Neural crest cell (in vitro differentiated cells): ENCODE measurements at regions not wholly inside any gene's neighbourhood (a gene's known extent, or its start where the extent isn't known, plus 50 kb on each side); places are given as distances from the start of the nearest gene placed in this dataset.

ENCODE experiments used
- DNase-seq: peaks from one replicate; pipeline ENCODE4 v3.0.0; 2021; ENCODE audit warnings: low read depth, mixed read lengths, low spot score
- H3K27ac Mint-ChIP-seq: one replicate; pipeline ENCODE4 v1.8.0; 2021; ENCODE audit warnings: mild to moderate bottlenecking, mixed read lengths; ENCODE audit not compliant: unreplicated experiment
- H3K27me3 Mint-ChIP-seq: 2 replicates; pipeline ENCODE4 v1.8.0; 2021; ENCODE audit warnings: low read depth, mild to moderate bottlenecking, mixed read lengths
- H3K36me3 Mint-ChIP-seq: 2 replicates; pipeline ENCODE4 v1.8.0; 2021; ENCODE audit warnings: low read depth, mild to moderate bottlenecking, mixed read lengths
- H3K4me1 Mint-ChIP-seq: 2 replicates; pipeline ENCODE4 v1.8.0; 2021; ENCODE audit warnings: mixed read lengths
- H3K4me3 Mint-ChIP-seq: one replicate; pipeline ENCODE4 v1.8.0; 2021; ENCODE audit warnings: mild to moderate bottlenecking, mixed read lengths
- H3K9me3 Mint-ChIP-seq: 2 replicates; pipeline ENCODE4 v1.8.0; 2021; ENCODE audit warnings: mixed read lengths
- TF ChIP-seq, protein P1 (sequence below): fragments of 200-600 bp; sonication (generic); conservative IDR thresholded peaks from 2 replicates; pipeline ENCODE4 v1.5.0; 2021; ENCODE audit warnings: antibody characterized with exemption, mild to moderate bottlenecking

DNA sequence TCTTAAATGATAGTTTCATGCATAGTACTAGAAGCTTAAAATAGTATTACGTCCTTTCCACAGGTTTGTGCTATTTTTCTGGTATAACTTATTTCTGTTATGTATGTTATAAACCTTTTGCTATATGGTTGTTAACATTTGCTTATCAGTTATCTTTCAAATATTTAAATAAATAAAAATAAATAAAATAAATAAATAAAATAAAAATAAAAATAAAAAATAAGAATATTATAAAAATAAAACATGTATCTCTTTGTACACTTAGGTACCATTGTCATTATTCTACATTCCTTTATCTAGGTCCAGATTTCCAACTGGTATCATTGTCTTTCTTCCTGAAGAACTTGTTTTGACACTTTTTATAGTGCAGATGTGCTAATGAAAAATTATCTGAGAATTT is 1310.4 kb upstream of the SLC10A2 start:
- DNase-seq = no peak
- no peaks in the 10 kb centered on the region for H3K4me1 Mint-ChIP-seq
- H3K27ac Mint-ChIP-seq = no peak overlapping the region
- H3K27me3 Mint-ChIP-seq = no peaks in the 10 kb centered on the region
- no peak overlapping the region for H3K4me3 Mint-ChIP-seq
- H3K36me3 Mint-ChIP-seq = peaks cover 5% of the 10 kb centered on the region
- TF ChIP-seq, protein P1, sequence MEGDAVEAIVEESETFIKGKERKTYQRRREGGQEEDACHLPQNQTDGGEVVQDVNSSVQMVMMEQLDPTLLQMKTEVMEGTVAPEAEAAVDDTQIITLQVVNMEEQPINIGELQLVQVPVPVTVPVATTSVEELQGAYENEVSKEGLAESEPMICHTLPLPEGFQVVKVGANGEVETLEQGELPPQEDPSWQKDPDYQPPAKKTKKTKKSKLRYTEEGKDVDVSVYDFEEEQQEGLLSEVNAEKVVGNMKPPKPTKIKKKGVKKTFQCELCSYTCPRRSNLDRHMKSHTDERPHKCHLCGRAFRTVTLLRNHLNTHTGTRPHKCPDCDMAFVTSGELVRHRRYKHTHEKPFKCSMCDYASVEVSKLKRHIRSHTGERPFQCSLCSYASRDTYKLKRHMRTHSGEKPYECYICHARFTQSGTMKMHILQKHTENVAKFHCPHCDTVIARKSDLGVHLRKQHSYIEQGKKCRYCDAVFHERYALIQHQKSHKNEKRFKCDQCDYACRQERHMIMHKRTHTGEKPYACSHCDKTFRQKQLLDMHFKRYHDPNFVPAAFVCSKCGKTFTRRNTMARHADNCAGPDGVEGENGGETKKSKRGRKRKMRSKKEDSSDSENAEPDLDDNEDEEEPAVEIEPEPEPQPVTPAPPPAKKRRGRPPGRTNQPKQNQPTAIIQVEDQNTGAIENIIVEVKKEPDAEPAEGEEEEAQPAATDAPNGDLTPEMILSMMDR = no peak
- peaks cover 3% of the 10 kb centered on the region for H3K9me3 Mint-ChIP-seq

DNA sequence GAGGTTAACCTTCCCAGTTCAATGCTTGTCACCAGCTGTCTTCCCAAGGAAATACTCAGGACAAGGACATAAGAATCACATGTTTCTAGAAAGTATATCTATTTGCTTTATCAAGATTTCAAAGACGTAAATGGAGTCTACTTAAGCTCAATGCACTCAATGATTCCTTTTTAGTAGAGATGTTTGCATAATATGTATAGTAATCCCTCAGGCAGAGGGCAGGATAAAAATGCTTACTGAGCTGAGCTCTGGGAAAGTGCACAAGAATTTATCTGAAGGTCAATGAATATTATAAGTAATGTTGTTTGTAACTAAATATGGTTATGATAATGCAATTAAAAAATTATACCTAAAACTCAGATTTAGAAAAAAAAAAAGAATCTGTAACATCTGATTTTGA is 1309.4 kb upstream of the SLC10A2 start:
- TF ChIP-seq, protein P1 = no peak
- DNase-seq = no peak
- Mint-ChIP-seq H3K36me3 (peaks cover 5% of the 10 kb centered on the region), H3K9me3 (peaks cover 3% of the 10 kb centered on the region), H3K27me3 (no peaks in the 10 kb centered on the region), H3K4me3 (no peak overlapping the region), H3K27ac (no peak overlapping the region), H3K4me1 (no peaks in the 10 kb centered on the region)

GRCh38 chr13:104372095-104372655 is 1306.0 kb upstream of the SLC10A2 start:
- Mint-ChIP-seq H3K4me1 (no peaks in the 10 kb centered on the region), H3K9me3 (no peaks in the 10 kb centered on the region), H3K36me3 (no peaks in the 10 kb centered on the region), H3K4me3 (no peak overlapping the region), H3K27ac (no peak overlapping the region), H3K27me3 (no peaks in the 10 kb centered on the region)
- DNase-seq = no peak
- TF ChIP-seq, protein P1 = no peak

GRCh38 chr13:104365430-104365829 is 1299.2 kb upstream of the SLC10A2 start:
- TF ChIP-seq, protein P1 = no peak
- DNase-seq = no peak
- Mint-ChIP-seq H3K27me3 (no peaks in the 10 kb centered on the region), H3K4me3 (no peak overlapping the region), H3K9me3 (no peaks in the 10 kb centered on the region), H3K36me3 (no peaks in the 10 kb centered on the region), H3K4me1 (no peaks in the 10 kb centered on the region), H3K27ac (no peak overlapping the region)

DNA sequence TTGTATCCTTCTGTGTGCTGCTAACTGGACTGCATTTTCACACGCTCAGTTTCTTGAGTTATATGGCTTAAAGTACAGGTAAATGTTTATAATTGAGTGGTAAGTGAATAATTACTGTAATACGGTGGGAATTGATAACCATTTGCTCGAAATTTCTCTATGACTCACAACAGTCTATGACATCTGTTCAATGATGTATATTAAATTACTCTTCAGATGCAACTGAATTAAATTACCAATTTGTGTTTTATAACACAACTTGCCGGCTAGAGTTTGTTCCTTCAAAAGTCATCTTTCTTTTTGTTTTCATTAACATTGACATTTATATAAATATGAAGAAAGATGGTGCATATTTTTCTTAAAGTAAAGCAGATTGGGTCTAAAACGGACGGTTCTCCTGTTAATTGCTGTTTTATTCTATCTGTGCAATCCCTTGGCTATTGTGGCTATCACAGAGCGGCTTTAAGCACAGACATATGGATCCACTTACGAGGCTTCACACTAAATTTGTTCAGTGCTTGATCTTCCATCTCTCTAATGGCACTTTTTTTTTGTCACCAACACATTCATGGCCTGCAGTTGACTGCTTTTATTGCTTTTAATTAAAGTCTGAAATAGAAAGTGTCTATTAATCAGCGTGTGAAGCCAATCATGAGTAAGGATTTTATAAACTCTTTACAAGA is 1291.6 kb upstream of the SLC10A2 start:
- no peak overlapping the region for H3K27ac Mint-ChIP-seq
- no peak for DNase-seq
- TF ChIP-seq, protein P1 = no peak
- peaks cover 8% of the 10 kb centered on the region for H3K4me1 Mint-ChIP-seq
- no peaks in the 10 kb centered on the region for H3K36me3 Mint-ChIP-seq
- no peaks in the 10 kb centered on the region for H3K27me3 Mint-ChIP-seq
- no peak overlapping the region for H3K4me3 Mint-ChIP-seq
- H3K9me3 Mint-ChIP-seq = peaks cover 7% of the 10 kb centered on the region
